HG03354 (cell line): ENCODE measurements at regions not wholly inside any gene's neighbourhood (a gene's known extent, or its start where the extent isn't known, plus 50 kb on each side); places are given as distances from the start of the nearest gene placed in this dataset.
"Not testable (repeated sequence)": the region's sequence is repeated elsewhere in the genome, so short reads cannot be mapped to it uniquely, and the experiment has no call there.

Experiments
- ATAC-seq: cut with Tn5 transposase; IDR thresholded peaks from one replicate; pipeline ENCODE4 v1.9.1; 2021; ENCODE audit warnings: mild to moderate bottlenecking; ENCODE audit not compliant: unreplicated experiment, poor library complexity, severe bottlenecking

- ATAC-seq, result no peak
Measured at GRCh38 chr4:151459375-151459774, 50.4 kb downstream of the FHIP1A start.

- ATAC-seq, result no peak
Measured at GRCh38 chr4:151460434-151460833, 51.5 kb downstream of the FHIP1A start.

GRCh38 chr4:151462554-151462953 lies 53.6 kb downstream of the FHIP1A start:
- ATAC-seq, result no peak

- ATAC-seq, result no peak
Measured at GRCh38 chr4:151468715-151469696, 60.0 kb downstream of the FHIP1A start.

- no peak for ATAC-seq
Measured at GRCh38 chr4:151469970-151470369, 61.0 kb downstream of the FHIP1A start.

GRCh38 chr4:151471728-151472127 lies 62.8 kb downstream of the FHIP1A start:
- no peak for ATAC-seq

- no peak for ATAC-seq
Measured at GRCh38 chr4:151472297-151472696, 63.3 kb downstream of the FHIP1A start.

- no peak for ATAC-seq
Measured at GRCh38 chr4:151472711-151473110, 63.7 kb downstream of the FHIP1A start.

- ATAC-seq, result no peak
Measured at GRCh38 chr4:151473521-151474097, 64.6 kb downstream of the FHIP1A start.

- no peak for ATAC-seq
Measured at GRCh38 chr4:151475035-151475714, 66.2 kb downstream of the FHIP1A start.

- ATAC-seq, result no peak
Measured at GRCh38 chr4:151481813-151482212, 72.8 kb downstream of the FHIP1A start.

GRCh38 chr4:151484396-151485102 lies 75.6 kb downstream of the FHIP1A start:
- no peak for ATAC-seq

GRCh38 chr4:151485541-151486131 lies 76.7 kb downstream of the FHIP1A start:
- ATAC-seq, result no peak

- ATAC-seq, result no peak
Measured at GRCh38 chr4:151486168-151486567, 77.2 kb downstream of the FHIP1A start.

- no peak for ATAC-seq
Measured at GRCh38 chr4:151488968-151489367, 80.0 kb downstream of the FHIP1A start.

- ATAC-seq, result no peak
Measured at GRCh38 chr4:151489462-151490203, 80.7 kb downstream of the FHIP1A start.

- not testable (repeated sequence) for ATAC-seq
Measured at GRCh38 chr4:151495612-151496011, 86.6 kb downstream of the FHIP1A start.

- ATAC-seq, result not testable (repeated sequence)
Measured at GRCh38 chr4:151511548-151511947, 102.6 kb downstream of the FHIP1A start.

- ATAC-seq, result no peak
Measured at GRCh38 chr4:151517896-151518295, 108.9 kb downstream of the FHIP1A start.
